PC-3 (cell line): ENCODE measurements at regions not wholly inside any gene's neighbourhood (a gene's known extent, or its start where the extent isn't known, plus 50 kb on each side); places are given as distances from the start of the nearest gene placed in this dataset.

ENCODE experiments used
- CTCF ChIP-seq: fragments of 300-600 bp; sonication (generic); conservative IDR thresholded peaks from 2 replicates; pipeline ENCODE4 v1.5.1; 2017; ENCODE audit warnings: antibody characterized with exemption, low read depth, mild to moderate bottlenecking, low read length
- EZH2 ChIP-seq: fragments of 300-600 bp; sonication (generic); IDR thresholded peaks from one replicate; pipeline ENCODE4 v1.6.1; 2017; ENCODE audit warnings: antibody characterized with exemption, mild to moderate bottlenecking, low read length; ENCODE audit not compliant: unreplicated experiment
- EZH2phosphoT487 ChIP-seq: fragments of 300-600 bp; sonication (generic); IDR thresholded peaks from 2 replicates; pipeline ENCODE4 v1.6.1; 2018; ENCODE audit warnings: mild to moderate bottlenecking, antibody characterized with exemption, low read length, borderline replicate concordance

- TF ChIP-seq CTCF (no peak), EZH2phosphoT487 (no peak), EZH2 (no peak)
Measured at GRCh38 chr12:131589966-131590365, 120.9 kb upstream of the SFSWAP start.
